ENCODE measurements at regions not wholly inside any gene's neighbourhood (a gene's known extent, or its start where the extent isn't known, plus 50 kb on each side); places are given as distances from the start of the nearest gene placed in this dataset.

GRCh38 chr6:44047801-44048200 is 79.5 kb downstream of the MRPL14 start:
- ATAC-seq: no peak
- Mint-ChIP-seq H3K4me3 (no peak overlapping the region), H3K4me1 (ENCODE audit: low read depth) (peaks cover 17% of the 10 kb centered on the region), H3K27me3 (ENCODE audit: low read depth) (no peaks in the 10 kb centered on the region), H3K27ac (no peak overlapping the region), H3K9me3 (ENCODE audit: insufficient read depth) (no peaks in the 10 kb centered on the region), H3K36me3 (ENCODE audit: low read depth) (no peaks in the 10 kb centered on the region)
- no peak for DNase-seq
- ChIA-PET POLR2A (no interaction called here), CTCF (interaction anchor here (1.0 kb wide), 1 partner anchor 14 kb away, joined by 5 read pairs; no protein-coding TSS in a partner anchor)

GRCh38 chr6:44047179-44047546 is 80.1 kb downstream of the MRPL14 start:
- no peak for DNase-seq
- Mint-ChIP-seq H3K27ac (no peak overlapping the region), H3K4me3 (no peak overlapping the region), H3K9me3 (ENCODE audit: insufficient read depth) (no peaks in the 10 kb centered on the region), H3K27me3 (ENCODE audit: low read depth) (no peaks in the 10 kb centered on the region), H3K36me3 (ENCODE audit: low read depth) (no peaks in the 10 kb centered on the region), H3K4me1 (ENCODE audit: low read depth) (peaks cover 20% of the 10 kb centered on the region)
- ATAC-seq: no peak
- CTCF ChIA-PET: interaction anchor here (0.5 to 1.0 kb wide), 2 partner anchors 15 to 53 kb away, joined by 3 to 5 read pairs; no protein-coding TSS in a partner anchor
- POLR2A ChIA-PET: no interaction called here

GRCh38 chr6:44046516-44047178 is 80.6 kb downstream of the MRPL14 start:
- DNase-seq (no peak), ATAC-seq (no peak)
- Mint-ChIP-seq H3K27me3 (ENCODE audit: low read depth) (no peaks in the 10 kb centered on the region), H3K9me3 (ENCODE audit: insufficient read depth) (no peaks in the 10 kb centered on the region), H3K4me3 (no peak overlapping the region), H3K27ac (no peak overlapping the region), H3K4me1 (ENCODE audit: low read depth) (peaks cover 24% of the 10 kb centered on the region), H3K36me3 (ENCODE audit: low read depth) (no peaks in the 10 kb centered on the region)
- CTCF ChIA-PET: interaction anchor here (1.0 kb wide), 1 partner anchor 16 kb away, joined by 5 read pairs; no protein-coding TSS in a partner anchor
- POLR2A ChIA-PET: no interaction called here

- DNase-seq: no peak
- no peak for ATAC-seq
- Mint-ChIP-seq H3K4me1 (ENCODE audit: low read depth) (peaks cover 31% of the 10 kb centered on the region), H3K27me3 (ENCODE audit: low read depth) (no peaks in the 10 kb centered on the region), H3K4me3 (no peak overlapping the region), H3K36me3 (ENCODE audit: low read depth) (no peaks in the 10 kb centered on the region), H3K9me3 (ENCODE audit: insufficient read depth) (no peaks in the 10 kb centered on the region), H3K27ac (no peak overlapping the region)
- CTCF ChIA-PET: no interaction called here
- POLR2A ChIA-PET: no interaction called here
These were observed 81.6 kb downstream of the MRPL14 start for GRCh38 chr6:44045672-44046015.

- no peak overlapping the region for H3K27ac Mint-ChIP-seq
- ChIA-PET POLR2A (no interaction called here), CTCF (no interaction called here)
- no peaks in the 10 kb centered on the region for H3K27me3 Mint-ChIP-seq (ENCODE audit: low read depth)
- DNase-seq (no peak), ATAC-seq (no peak)
- no peak overlapping the region for H3K4me3 Mint-ChIP-seq
- no peaks in the 10 kb centered on the region for H3K9me3 Mint-ChIP-seq (ENCODE audit: insufficient read depth)
- H3K4me1 Mint-ChIP-seq (ENCODE audit: low read depth): peaks cover 28% of the 10 kb centered on the region
- H3K36me3 Mint-ChIP-seq (ENCODE audit: low read depth): no peaks in the 10 kb centered on the region
These were observed 82.1 kb downstream of the MRPL14 start for GRCh38 chr6:44044940-44045671.

- Mint-ChIP-seq H3K4me3 (no peak overlapping the region), H3K36me3 (ENCODE audit: low read depth) (no peaks in the 10 kb centered on the region), H3K4me1 (ENCODE audit: low read depth) (peaks cover 21% of the 10 kb centered on the region), H3K27ac (no peak overlapping the region), H3K27me3 (ENCODE audit: low read depth) (no peaks in the 10 kb centered on the region), H3K9me3 (ENCODE audit: insufficient read depth) (no peaks in the 10 kb centered on the region)
- ATAC-seq (no peak), DNase-seq (no peak)
- POLR2A ChIA-PET: no interaction called here
- CTCF ChIA-PET: no interaction called here
These were observed 83.1 kb downstream of the MRPL14 start for GRCh38 chr6:44044154-44044539.

GRCh38 chr6:44043479-44044153 is 83.6 kb downstream of the MRPL14 start:
- ChIA-PET POLR2A (no interaction called here), CTCF (interaction anchor here (0.9 kb wide), 1 partner anchor 16 kb away, joined by 3 read pairs; no protein-coding TSS in a partner anchor)
- no peak overlapping the region for H3K27ac Mint-ChIP-seq
- DNase-seq (no peak), ATAC-seq (no peak)
- no peaks in the 10 kb centered on the region for H3K9me3 Mint-ChIP-seq (ENCODE audit: insufficient read depth)
- peaks cover 16% of the 10 kb centered on the region for H3K4me1 Mint-ChIP-seq (ENCODE audit: low read depth)
- no peak overlapping the region for H3K4me3 Mint-ChIP-seq
- no peaks in the 10 kb centered on the region for H3K36me3 Mint-ChIP-seq (ENCODE audit: low read depth)
- no peaks in the 10 kb centered on the region for H3K27me3 Mint-ChIP-seq (ENCODE audit: low read depth)

GRCh38 chr6:44042989-44043478 is 84.2 kb downstream of the MRPL14 start:
- peaks cover 13% of the 10 kb centered on the region for H3K4me1 Mint-ChIP-seq (ENCODE audit: low read depth)
- ATAC-seq: no peak
- H3K9me3 Mint-ChIP-seq (ENCODE audit: insufficient read depth): no peaks in the 10 kb centered on the region
- no peaks in the 10 kb centered on the region for H3K36me3 Mint-ChIP-seq (ENCODE audit: low read depth)
- ChIA-PET POLR2A (no interaction called here), CTCF (interaction anchor here (0.9 kb wide), 1 partner anchor 17 kb away, joined by 3 read pairs; no protein-coding TSS in a partner anchor)
- no peaks in the 10 kb centered on the region for H3K27me3 Mint-ChIP-seq (ENCODE audit: low read depth)
- no peak for DNase-seq
- H3K27ac Mint-ChIP-seq: no peak overlapping the region
- no peak overlapping the region for H3K4me3 Mint-ChIP-seq

- no peak for DNase-seq
- no peaks in the 10 kb centered on the region for H3K36me3 Mint-ChIP-seq (ENCODE audit: low read depth)
- ATAC-seq: no peak
- ChIA-PET CTCF (interaction anchor here (0.9 to 1.5 kb wide), 2 partner anchors 8 to 17 kb away, joined by 3 to 5 read pairs; no protein-coding TSS in a partner anchor), POLR2A (no interaction called here)
- no peaks in the 10 kb centered on the region for H3K27me3 Mint-ChIP-seq (ENCODE audit: low read depth)
- no peak overlapping the region for H3K27ac Mint-ChIP-seq
- H3K4me3 Mint-ChIP-seq: no peak overlapping the region
- H3K9me3 Mint-ChIP-seq (ENCODE audit: insufficient read depth): no peaks in the 10 kb centered on the region
- H3K4me1 Mint-ChIP-seq (ENCODE audit: low read depth): peaks cover 13% of the 10 kb centered on the region
These were observed 84.8 kb downstream of the MRPL14 start for GRCh38 chr6:44042261-44042988.

GRCh38 chr6:44041461-44042260 is 85.6 kb downstream of the MRPL14 start:
- DNase-seq (no peak), ATAC-seq (no peak)
- peak overlapping the region; percentile 2 for H3K27ac Mint-ChIP-seq
- H3K4me3 Mint-ChIP-seq: no peak overlapping the region
- POLR2A ChIA-PET: no interaction called here
- H3K27me3 Mint-ChIP-seq (ENCODE audit: low read depth): no peaks in the 10 kb centered on the region
- CTCF ChIA-PET: interaction anchor here (1.5 kb wide), 1 partner anchor 9 kb away, joined by 5 read pairs; no protein-coding TSS in a partner anchor
- H3K4me1 Mint-ChIP-seq (ENCODE audit: low read depth): peaks cover 13% of the 10 kb centered on the region
- H3K9me3 Mint-ChIP-seq (ENCODE audit: insufficient read depth): no peaks in the 10 kb centered on the region
- no peaks in the 10 kb centered on the region for H3K36me3 Mint-ChIP-seq (ENCODE audit: low read depth)

GRCh38 chr6:44040786-44041185 is 86.5 kb downstream of the MRPL14 start:
- Mint-ChIP-seq H3K4me1 (ENCODE audit: low read depth) (peaks cover 13% of the 10 kb centered on the region), H3K27ac (no peak overlapping the region), H3K9me3 (ENCODE audit: insufficient read depth) (no peaks in the 10 kb centered on the region), H3K4me3 (no peak overlapping the region), H3K36me3 (ENCODE audit: low read depth) (no peaks in the 10 kb centered on the region), H3K27me3 (ENCODE audit: low read depth) (no peaks in the 10 kb centered on the region)
- ChIA-PET POLR2A (no interaction called here), CTCF (no interaction called here)
- ATAC-seq (no peak), DNase-seq (no peak)

Measured in activated CD8-positive, alpha-beta T cell treated with anti-CD3 and anti-CD28 coated beads, Interleukin-2, amount 10 ng/mL, durations not matched to agents 7 days and 5 days (primary cell).